T-helper 2 cell treated with Interferon-gamma antibody and Interleukin-4, amounts not matched to agents 100 ng/mL and 5 ng/mL, for 36 hours (primary cell): ENCODE measurements at regions not wholly inside any gene's neighbourhood (a gene's known extent, or its start where the extent isn't known, plus 50 kb on each side); places are given as distances from the start of the nearest gene placed in this dataset.

Experiments
- intact Hi-C: fragments of 100-400 bp; cut with micrococcal nuclease; formaldehyde crosslinking; loops from one replicate; pipeline ENCODE4 v1.15.1; 2023

DNA sequence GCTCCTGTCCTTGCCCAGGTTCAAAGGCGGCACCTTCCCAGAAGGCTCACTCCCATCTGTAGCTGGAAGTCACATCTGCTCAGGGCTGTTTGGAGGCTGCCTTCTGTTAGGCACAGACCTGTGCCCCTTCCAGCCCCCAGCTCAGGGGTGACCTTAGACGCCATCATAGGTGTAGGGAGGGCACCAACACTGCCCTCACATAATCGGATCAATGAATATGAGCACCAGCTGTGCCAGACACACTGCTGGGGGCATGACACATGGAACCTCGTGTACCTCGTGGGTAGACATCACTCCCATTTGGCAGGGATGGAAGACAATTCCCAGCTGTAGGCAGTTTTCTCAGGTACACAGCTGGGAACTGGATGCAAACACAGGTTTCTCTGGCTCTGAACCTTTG is 220.7 kb upstream of the ASIC2 start:
- intact Hi-C loops: no loop called here

DNA sequence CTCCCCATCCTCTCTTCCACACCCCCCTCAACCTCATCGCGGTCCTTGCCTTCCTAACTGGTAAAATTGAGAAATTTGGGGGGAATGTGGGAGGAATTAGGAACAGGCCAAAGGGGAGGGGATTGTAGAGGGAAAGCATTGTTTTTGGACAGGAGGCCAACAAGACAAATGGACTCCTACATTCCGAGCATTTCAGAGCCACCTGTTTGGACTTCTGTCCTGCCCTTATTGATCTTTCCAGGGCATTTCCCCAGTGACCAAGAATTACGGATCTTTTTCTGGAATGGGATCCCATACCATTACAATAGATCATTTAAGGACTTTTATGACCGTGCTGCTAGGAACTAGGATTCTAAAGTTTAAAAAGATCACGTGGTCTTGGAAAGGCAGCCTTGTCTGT is 221.3 kb upstream of the ASIC2 start:
- intact Hi-C loops: no loop called here

DNA sequence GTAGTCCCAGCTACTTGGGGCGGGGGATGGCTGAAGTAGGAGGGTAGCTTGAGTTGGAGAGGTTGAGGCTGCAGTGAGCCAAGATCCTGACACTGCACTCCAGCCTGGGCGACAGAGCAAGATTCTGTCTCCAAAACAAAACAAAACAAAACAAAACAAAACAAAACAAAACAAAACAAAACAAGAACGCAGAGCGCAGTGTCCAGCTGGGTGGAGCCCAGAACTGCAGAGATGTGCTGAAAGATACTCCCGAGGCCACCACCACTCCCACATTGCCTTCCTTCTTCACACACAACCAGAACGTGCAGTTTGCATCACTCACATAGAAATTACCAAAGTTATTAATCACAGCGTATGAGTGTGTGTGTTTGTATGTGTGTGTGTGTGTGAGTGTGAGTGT is 222.9 kb upstream of the ASIC2 start:
- intact Hi-C loops: no loop called here

DNA sequence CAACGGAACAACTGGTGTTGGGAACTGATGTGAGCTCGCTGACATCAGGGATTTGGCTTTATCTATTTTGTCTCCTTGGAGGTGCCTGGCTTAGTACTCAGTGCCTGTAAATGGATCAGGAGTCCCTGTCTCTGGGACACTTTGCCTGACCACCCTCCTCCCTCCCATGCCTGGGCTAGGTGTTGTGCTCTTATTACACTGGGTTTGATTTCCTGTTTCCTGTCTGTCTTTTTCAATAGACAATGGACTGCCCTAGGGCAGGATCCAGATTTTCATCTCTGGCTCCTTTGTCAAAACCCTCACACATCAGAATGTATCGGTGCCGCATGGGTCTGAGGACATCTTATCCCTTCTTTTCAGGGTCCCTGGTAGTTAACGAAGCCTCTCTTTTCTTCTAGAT is 223.6 kb upstream of the ASIC2 start:
- intact Hi-C loops: no loop called here

DNA sequence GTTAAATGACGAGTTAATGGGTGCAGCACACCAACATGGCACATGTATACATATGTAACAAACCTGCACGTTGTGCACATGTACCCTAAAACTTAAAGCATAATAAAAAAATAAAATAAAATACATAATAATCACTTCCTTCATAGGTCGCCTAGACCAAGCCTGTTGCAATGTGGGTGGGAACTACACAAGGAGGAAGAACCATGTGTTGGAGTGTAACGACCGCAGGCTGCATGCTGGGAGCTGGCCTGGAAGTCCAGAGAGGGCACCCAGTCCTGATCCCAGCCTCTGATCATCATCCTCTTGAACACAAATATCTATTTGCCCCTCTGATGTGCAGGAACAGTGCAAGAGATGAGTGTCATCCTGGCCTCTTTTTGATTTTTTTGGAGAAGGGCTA is 224.7 kb upstream of the ASIC2 start:
- intact Hi-C loops: no loop called here

DNA sequence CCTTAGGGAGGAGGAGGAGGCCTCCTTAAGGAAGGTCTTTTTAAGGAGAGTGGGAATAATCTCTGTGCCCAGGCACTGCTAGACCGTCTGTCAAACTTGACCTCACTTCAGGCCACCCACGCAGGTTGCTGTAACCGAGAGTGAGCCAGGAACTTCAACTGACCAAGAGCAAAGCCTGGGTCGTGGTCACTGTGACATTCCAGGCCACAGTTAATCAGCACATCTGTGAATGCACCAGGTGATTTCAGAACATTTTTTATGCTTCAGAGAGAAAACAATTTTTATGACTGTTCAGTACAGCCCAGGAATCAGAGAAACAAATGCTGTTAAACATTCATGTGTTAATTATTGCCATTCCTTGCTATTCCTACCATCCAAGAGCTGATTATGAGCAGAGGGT is 226.6 kb upstream of the ASIC2 start:
- intact Hi-C loops: loop anchor here (5.0 kb wide), 1 partner anchor 153 kb away; no protein-coding TSS in a partner anchor

DNA sequence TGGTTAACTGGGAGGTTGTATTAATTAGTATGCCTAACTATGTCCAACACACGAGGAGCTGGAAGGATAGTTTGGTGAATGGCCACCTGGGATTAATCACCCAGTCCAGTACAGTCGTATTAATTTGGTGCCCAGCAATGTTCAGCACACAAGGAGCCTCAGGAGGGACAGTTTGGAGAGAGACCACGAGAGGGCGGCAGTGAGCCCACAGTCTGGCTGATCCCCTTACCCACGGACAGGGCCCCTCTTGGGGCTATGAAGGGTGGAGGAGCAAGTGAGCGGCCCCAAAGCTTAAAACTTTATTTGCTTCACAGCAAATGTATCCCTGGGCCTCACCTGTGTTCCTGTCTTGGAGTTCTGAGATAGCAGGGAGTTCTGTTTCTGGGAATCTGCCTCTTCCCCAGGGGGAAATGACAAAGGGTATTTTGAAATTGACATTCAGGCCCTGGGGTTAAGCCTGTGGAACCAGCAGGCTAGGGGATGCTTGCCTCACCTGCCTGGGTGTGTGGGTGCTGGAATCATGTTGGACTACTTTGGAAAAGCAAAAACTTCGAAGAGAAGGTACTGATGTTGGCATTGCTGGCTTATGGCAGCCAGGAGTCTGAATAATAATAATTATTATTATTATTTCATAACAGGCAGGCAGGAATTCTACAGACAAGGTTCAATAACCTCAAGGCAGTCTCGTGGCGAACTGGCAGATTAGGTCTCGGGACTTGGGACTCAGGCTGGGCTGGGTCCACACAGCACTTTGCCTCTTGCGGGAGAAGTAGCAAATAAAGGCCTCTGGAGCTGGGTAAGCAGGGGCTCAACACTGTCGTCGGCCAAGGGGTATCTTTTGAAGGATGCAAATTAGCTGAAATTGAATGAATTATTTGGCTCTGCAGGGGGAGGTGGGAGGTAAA is 227.6 kb upstream of the ASIC2 start:
- intact Hi-C loops: loop anchor here (5.0 kb wide), 1 partner anchor 152 kb away; no protein-coding TSS in a partner anchor

DNA sequence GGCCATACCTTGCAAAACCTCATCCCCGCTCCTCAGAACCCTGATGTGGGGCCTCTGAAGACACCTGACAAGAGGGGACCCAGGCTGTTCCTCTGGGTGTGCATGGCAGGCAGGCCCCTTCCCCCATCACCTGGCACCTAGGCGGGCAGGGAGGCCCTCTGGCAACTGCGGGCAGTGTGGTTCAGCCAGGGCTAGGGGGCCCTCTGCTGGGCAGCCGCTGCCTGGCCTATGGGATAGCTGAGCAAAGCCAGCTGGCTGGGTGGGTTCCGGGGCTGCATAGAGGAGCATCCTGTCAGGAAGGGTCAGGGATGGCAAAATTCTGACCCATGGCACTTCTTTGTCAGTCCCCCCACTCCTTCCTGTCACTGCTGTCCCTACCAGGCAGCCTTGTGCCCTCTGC is 228.7 kb upstream of the ASIC2 start:
- intact Hi-C loops: loop anchor here (5.0 kb wide), 1 partner anchor 151 kb away; no protein-coding TSS in a partner anchor

DNA sequence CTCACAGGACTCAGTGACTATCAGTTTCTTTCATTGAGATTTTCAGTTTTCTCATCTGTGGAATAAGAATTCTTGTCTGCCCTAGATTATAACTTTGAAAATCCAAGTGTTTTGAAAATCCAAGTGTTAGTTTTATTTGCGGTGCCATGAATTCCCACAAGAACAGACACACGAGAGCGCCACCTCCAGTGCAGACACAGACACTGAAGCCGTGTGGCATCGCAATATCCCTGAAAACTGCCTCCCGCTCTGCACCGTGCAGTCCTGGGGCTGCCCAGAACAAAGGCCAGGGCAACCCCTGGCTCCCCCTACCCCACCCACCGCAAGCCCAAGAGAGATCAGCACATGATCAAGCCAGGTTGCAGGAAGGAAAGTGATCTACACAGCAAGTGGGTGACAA is 229.5 kb upstream of the ASIC2 start:
- intact Hi-C loops: loop anchor here (5.0 kb wide), 1 partner anchor 150 kb away; no protein-coding TSS in a partner anchor

DNA sequence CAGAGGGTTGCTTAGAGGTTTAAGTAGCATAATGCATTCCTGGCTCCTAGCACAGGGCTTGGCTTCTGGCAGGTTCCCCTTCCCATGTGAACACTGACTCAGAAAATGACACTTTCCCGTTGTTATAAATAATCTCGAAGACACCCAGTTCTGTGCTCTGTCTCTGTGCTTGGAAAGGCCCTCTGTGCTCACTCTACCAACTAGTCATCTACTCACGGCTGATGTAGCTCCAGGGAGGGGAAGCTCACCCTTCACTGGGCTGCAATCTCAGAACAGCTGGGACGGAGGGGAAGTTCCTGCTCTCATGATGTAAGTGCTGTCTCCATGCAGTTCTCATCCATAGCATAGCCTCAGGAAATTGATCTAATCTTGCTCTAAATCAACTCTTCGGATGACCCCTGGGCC is 230.5 kb upstream of the ASIC2 start:
- intact Hi-C loops: loop anchor here (5.0 kb wide), 1 partner anchor 149 kb away; no protein-coding TSS in a partner anchor

DNA sequence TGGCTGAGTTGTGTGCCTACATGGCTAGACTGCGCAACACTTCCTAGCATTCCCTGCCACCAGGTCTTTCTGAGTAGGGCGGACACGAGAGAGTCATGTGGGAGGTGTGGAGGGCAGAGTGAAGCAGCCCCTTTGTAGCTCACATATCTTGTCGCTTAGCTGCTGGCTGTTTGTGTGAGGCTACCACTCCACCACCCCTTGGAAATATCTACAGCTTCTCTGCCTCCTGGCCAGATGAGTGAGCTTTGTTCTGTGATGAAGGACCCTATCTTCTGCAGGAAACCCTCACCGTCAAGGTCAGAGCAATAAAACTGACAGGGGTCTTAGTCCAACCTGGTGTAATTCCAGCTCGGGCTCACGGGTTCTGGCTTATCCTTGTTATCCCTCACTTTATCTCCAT is 232.1 kb upstream of the ASIC2 start:
- intact Hi-C loops: no loop called here

DNA sequence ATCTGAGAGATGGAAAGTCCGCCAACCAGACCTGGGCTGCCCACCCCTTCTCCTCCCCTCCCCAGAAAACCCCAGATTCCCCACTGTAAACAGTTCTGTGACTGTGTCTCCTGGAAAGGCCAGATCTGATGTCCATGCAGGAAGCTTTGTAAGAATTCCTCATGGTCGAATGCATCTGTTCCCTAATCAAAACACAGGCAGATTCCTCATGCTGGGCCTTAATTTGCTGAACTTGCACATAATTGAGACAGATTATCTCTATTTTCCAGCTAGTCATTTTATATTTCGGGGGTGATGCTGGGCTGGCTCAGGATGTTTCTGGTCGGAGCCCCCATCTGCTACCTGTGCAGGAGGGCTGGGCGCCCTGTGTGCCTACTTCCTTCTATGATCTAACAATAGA is 233.6 kb upstream of the ASIC2 start:
- intact Hi-C loops: no loop called here

DNA sequence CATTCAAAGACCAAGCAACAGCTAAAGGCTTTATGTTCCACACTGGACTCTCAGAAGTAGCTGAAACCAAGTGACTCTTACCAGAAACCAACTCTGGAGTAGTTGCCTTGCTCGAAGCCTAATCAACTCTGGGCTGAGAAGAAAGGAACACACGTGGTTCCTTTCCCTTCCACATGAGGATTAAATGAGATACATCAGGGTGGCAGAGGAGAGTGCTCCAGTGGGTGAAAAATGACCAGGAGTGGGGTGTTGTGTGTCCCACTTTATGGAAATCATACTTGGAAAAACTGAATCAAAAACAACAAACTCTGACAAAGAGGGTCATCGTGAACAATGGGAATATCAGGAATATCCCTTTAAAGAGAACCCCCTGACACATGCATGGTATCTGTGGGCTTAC is 234.2 kb upstream of the ASIC2 start:
- intact Hi-C loops: no loop called here

DNA sequence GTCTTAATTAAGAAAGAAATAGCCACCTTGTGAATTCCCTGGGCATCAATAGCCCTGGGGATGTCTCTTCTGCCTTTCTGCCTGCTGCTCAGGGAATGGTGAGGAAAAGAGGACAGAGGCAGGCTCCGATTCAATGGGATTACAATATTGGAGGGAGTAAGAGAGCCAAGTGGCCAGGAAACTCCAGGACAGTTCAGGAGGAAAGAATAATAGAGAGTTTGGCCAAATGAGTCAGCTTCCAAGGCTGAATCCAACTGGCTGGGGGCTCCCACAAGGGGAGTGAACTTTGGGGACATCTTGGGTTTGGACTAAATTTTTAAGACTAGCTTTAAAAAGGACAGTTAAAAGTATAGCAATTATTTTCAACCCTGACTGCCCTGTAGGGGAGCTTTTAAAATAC is 235.8 kb upstream of the ASIC2 start:
- intact Hi-C loops: no loop called here

DNA sequence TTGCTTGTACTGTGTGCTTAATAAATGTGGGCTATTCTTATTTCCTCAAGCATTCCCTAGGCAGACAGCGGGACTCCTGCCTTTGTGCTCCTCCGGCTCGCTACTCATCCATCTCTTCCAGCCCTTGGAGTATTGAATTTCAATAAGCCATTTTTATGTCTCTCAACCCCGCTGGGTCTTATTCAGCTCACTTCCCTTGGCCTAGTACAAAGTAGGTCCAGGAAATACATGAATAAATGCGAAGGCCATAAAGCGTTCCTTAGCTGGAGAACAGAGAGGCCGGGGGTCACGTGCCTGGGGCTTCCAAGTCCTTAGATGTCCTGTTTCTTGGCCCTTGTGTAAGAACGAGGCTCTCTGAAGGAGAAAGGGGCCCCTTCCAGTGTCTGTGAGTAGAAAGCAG is 236.7 kb upstream of the ASIC2 start:
- intact Hi-C loops: no loop called here

DNA sequence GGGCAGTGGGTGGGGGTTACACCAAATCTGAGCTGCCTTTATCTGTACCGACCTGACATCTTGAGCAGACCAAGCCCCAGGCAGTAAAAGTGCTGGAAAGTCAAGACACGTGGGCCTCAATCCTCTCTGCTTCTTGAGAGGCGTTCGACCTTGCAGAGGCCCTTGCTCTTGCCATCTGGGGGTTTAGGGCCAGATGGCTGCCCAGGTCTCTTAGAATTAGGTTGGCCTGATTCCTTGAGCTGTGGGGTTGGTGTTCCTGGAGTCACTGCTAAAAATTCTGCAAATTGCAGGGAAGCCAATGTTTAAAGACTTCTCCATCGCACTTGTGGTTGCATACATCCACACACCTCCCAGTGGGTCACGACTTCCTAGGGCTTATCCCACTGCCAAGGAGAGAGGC is 238.2 kb upstream of the ASIC2 start:
- intact Hi-C loops: no loop called here

DNA sequence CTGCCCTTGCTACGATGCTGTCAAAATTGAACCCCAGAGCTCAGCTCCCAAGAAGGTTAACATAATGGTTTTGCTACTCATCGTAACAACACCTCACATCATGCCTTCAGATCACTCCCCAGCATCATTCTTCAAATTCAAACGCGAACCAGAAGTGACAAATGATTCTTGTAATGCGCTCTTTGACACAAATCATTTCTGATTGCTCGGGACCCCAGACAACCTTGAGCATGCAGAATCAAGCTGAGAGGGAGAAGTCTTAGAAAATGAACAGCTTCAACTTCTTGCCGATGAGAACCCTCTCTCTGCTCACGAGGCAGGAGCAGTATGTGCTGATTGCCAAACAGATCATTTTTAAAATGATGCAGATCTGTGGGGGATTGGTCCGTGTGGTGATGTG is 241.0 kb upstream of the ASIC2 start:
- intact Hi-C loops: no loop called here

DNA sequence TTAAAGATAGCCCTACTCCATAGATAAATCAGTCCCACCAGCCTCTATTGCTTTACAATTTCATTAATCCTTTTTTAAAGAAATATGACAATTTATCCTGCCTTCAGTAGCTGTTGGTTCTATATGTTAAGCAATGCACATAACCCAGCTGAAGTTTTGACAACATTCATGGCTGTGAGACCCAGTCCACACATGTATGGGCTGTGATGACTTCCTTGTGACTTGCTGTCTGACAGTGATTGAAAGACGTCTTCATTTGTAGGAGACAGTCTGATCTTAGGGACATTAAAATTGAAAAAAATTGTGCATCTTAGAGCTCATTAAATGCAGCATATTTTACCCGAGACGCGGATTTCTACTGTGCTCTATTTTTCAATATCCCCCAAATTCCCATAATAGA is 252.0 kb upstream of the ASIC2 start:
- intact Hi-C loops: no loop called here

DNA sequence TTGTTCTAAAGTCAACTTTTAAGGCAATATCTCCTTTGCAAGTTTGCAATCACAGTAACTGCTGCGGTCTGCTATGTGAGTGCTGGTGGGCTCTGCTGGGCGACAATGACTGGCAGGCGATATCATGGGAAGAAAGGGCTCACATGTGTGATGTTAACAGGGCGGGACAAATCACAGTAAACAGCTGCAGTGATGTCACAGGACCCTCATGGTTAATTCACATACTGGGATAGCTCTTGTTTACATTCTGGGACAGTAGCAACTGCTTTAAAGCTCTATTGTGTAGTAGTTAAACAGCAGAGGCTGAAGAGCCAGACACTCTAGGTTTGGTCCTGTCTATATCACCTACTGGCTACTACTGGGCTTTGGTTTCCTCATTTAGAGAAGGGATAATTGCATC is 257.2 kb upstream of the ASIC2 start:
- intact Hi-C loops: no loop called here

DNA sequence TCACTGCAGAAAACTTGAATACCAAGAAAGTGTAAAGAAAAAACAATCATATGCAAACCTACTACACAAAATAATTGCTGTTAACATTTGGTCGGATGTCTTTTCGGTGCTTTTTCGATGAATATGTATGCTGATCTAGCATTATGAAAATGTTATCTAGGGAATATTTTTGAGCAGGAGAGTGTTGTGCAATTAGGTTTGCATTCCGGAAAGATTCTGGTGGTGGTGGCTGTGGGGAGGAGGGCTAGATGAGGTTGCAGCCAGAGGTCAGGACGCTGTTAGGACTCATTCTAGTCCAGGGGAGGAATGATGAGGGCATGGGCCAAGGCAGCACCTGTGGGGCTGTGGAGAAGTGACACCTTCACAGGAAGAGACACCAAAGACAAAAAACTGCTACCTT is 258.0 kb upstream of the ASIC2 start:
- intact Hi-C loops: no loop called here

DNA sequence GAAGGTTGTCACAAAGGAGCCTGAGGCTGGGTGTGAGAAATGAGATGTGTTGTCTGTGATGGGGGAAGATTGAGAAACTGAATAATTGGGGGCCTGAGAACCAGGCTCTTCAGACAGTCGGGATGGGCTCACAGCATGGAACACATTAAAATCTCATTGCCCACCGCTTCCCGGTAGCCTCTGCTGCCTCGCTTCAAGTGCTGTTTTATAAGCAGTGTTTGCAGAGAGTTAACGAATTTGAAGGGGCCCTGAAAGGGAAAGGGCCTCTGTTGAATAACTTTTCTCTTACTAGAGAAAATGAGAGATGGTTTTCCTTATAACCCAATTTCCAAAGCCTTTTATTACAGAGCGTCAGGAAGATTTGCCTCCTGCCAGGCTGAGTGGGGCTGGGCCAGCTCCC is 258.8 kb upstream of the ASIC2 start:
- intact Hi-C loops: no loop called here

DNA sequence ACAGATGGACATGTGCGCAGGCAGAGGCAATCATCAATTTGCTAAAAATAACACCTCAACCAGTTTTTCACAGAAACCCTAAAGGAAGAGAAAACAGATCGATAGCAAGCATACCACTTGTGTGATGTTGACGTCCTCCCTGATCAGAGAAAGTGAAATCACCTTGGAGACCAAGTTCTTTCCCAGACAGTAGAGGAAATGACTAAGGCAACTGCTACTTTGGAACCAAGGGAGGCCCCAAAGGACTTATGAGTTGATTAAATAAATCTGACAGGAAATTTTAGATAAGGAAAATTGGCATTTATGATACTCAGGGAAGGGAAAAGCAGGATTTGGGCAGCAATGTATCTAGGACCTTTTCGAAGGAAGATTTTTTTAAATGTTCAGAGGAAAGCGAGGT is 267.1 kb upstream of the ASIC2 start:
- intact Hi-C loops: no loop called here

DNA sequence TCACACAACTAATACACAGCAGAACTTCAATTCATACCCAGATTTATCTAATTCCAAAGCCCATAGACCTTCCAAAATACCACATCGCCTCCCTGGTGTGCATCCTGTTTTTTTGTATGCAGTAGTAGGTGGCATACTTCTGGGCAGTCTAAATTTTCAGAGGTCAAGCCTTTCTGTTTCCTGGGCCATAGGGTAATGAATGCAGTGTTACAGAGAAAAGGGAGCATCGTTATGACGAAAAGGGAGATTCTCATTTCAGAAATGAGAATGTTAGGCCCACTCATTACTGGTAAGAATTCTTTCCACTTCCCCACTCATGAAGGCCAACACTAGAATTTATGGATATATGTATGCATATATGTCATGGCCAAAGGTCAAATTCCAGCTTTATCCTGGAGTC is 267.8 kb upstream of the ASIC2 start:
- intact Hi-C loops: no loop called here
